Activated B cell treated with CpG ODN at 0.5 μM for 24 hours (primary cell): ENCODE measurements at regions not wholly inside any gene's neighbourhood (a gene's known extent, or its start where the extent isn't known, plus 50 kb on each side); places are given as distances from the start of the nearest gene placed in this dataset.

Experiments
- ATAC-seq: fragments of 200-7000 bp; cut with Tn5 transposase; one replicate; pipeline ENCODE4 v1.10.0; 2021; ENCODE audit warnings: low read depth, mild to moderate bottlenecking, moderate library complexity
- CTCF ChIA-PET: fragments of 350-600 bp; sonication (Branson Sonifier 250); formaldehyde crosslinking; loops from one replicate; lab custom pipeline; 2021; ENCODE audit warnings: antibody characterized with exemption; lab: Charles Lee
- POLR2A ChIA-PET: fragments of 350-600 bp; sonication (Branson Sonifier 250); formaldehyde crosslinking; loops from one replicate; lab custom pipeline; 2021; ENCODE audit warnings: antibody characterized with exemption; lab: Charles Lee
- DNase-seq: peaks from one replicate; pipeline ENCODE4 v3.0.0; 2022
- H3K27ac Mint-ChIP-seq: one replicate; pipeline ENCODE4 v1.8.0; 2020; ENCODE audit warnings: mixed read lengths
- H3K27me3 Mint-ChIP-seq: one replicate; pipeline ENCODE4 v1.8.0; 2021; ENCODE audit warnings: mixed read lengths
- H3K36me3 Mint-ChIP-seq: one replicate; pipeline ENCODE4 v1.8.0; 2021; ENCODE audit warnings: low read depth, mixed read lengths
- H3K4me1 Mint-ChIP-seq: one replicate; pipeline ENCODE4 v1.8.0; 2021; ENCODE audit warnings: mixed read lengths
- H3K4me3 Mint-ChIP-seq: one replicate; pipeline ENCODE4 v1.8.0; 2020; ENCODE audit warnings: mild to moderate bottlenecking, mixed read lengths
- H3K9me3 Mint-ChIP-seq: one replicate; pipeline ENCODE4 v1.8.0; 2020; ENCODE audit warnings: mixed read lengths
- intact Hi-C: fragments of 100-400 bp; cut with micrococcal nuclease; formaldehyde crosslinking; loops from one replicate; pipeline ENCODE4 v1.15.1; 2024
- TF ChIP-seq, protein P1 (sequence below): fragments of 200-600 bp; IDR thresholded peaks from one replicate; pipeline ENCODE4 v1.8.0; 2022; ENCODE audit warnings: antibody characterized with exemption, mild to moderate bottlenecking

DNA sequence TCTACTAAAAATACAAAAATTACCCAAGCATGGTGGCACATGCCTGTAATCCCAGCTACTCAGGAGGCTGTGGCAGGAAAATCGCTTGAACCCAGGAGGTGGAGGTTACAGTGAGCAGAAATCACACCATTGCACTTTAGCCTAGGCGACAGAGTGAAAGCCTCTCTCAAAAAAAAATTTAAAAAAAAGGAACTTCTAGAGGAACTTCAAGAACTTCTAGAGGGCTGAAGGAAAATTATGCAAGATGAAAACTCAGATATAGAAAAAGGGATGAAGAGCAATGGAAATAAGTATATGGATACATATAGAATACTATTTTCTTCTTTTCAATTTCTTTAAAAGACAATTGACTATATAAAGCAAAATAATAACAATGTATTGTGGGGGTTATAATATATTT is 51.2 kb upstream of the PRR5 start:
- POLR2A ChIA-PET: no interaction called here
- Mint-ChIP-seq H3K36me3 (no peaks in the 10 kb centered on the region), H3K9me3 (no peaks in the 10 kb centered on the region), H3K27ac (no peak overlapping the region), H3K4me3 (no peak overlapping the region), H3K4me1 (no peaks in the 10 kb centered on the region), H3K27me3 (peaks cover 12% of the 10 kb centered on the region)
- CTCF ChIA-PET: interaction anchor here (1.2 kb wide), 1 partner anchor 31 kb away, joined by 4 read pairs; no protein-coding TSS in a partner anchor
- intact Hi-C loops: no loop called here
- no peak for ATAC-seq
- TF ChIP-seq, protein P1, sequence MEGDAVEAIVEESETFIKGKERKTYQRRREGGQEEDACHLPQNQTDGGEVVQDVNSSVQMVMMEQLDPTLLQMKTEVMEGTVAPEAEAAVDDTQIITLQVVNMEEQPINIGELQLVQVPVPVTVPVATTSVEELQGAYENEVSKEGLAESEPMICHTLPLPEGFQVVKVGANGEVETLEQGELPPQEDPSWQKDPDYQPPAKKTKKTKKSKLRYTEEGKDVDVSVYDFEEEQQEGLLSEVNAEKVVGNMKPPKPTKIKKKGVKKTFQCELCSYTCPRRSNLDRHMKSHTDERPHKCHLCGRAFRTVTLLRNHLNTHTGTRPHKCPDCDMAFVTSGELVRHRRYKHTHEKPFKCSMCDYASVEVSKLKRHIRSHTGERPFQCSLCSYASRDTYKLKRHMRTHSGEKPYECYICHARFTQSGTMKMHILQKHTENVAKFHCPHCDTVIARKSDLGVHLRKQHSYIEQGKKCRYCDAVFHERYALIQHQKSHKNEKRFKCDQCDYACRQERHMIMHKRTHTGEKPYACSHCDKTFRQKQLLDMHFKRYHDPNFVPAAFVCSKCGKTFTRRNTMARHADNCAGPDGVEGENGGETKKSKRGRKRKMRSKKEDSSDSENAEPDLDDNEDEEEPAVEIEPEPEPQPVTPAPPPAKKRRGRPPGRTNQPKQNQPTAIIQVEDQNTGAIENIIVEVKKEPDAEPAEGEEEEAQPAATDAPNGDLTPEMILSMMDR: no peak
- no peak for DNase-seq

DNA sequence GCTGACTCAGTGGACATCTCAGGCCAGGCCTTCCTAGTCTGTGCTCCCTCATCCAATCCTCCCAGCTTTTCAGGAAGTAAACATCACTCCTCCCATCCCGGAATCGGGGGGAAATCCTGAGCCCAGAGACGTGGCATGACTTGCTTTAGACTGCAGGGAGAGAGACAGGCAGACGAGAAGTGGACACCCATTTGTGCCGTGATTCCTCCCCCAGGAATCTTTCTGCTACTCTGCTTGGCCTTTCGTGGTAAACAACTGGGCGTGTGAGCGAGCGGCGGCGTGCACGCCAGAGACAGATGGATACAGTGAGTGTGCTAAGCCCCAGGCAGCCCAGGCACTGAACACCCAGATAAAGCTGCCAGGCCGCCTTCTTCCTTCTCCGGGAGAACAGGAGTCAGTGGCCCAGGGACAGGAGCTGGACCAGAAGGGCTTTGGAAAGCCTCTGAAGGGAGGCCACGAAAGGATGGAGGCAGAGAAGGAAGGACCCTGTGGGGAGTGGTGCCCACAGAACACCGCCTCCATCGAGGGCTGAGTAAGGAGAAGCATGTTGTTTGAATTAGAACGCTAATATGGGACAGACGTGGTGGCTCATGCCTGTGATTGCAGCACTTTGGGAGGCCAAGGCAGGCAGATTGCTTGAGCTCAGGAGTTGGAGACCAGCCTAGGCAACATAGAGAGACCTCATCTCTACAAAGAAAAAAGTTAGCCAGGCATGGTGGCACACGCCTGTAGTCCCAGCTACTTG is 53.0 kb upstream of the PRR5 start:
- no peak for DNase-seq
- Mint-ChIP-seq H3K36me3 (no peaks in the 10 kb centered on the region), H3K4me1 (no peaks in the 10 kb centered on the region), H3K27me3 (peaks cover 14% of the 10 kb centered on the region), H3K27ac (no peak overlapping the region), H3K4me3 (no peak overlapping the region), H3K9me3 (no peaks in the 10 kb centered on the region)
- intact Hi-C loops: no loop called here
- ChIA-PET CTCF (no interaction called here), POLR2A (no interaction called here)
- no peak for ATAC-seq
- TF ChIP-seq, protein P1: no peak

DNA sequence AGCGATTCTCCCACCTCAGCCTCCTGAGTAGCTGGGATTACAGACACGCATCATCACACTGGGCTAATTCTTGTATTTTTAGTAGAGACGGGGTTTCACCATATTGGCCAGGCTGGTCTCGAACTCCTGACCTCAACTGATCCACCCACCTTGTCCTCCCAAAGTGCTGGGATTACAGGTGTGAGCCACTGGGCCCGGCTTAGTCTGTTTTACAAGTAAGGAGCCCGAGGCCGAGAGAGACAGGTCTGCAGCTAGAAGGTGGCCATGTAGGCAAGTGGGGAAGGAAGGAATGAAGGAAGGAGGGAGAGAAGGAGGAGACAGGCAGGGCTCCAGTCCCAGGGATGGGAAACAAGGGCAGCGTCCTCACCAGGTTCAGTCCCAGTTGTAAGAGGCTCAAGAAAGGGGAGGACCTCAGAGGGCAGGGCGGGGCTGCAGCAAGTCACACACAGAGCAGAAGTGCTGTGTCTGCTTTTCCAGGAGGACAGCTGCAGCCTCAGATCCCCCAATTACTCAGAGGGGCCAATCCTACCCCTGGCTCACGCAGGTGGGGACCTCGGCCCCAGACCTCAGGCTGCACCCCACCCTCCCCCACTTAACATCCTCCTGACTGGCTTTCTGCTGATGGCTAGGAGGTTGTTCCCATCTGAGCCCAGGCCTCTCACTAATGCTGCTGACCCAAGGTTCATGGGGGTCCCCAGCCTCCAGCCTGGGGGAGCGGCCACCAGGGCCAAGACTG is 53.8 kb upstream of the PRR5 start:
- intact Hi-C loops: no loop called here
- DNase-seq (no peak), ATAC-seq (no peak)
- ChIA-PET POLR2A (no interaction called here), CTCF (no interaction called here)
- Mint-ChIP-seq H3K4me3 (no peak overlapping the region), H3K36me3 (no peaks in the 10 kb centered on the region), H3K4me1 (no peaks in the 10 kb centered on the region), H3K9me3 (no peaks in the 10 kb centered on the region), H3K27ac (no peak overlapping the region), H3K27me3 (peaks cover 16% of the 10 kb centered on the region)
- TF ChIP-seq, protein P1: no peak

DNA sequence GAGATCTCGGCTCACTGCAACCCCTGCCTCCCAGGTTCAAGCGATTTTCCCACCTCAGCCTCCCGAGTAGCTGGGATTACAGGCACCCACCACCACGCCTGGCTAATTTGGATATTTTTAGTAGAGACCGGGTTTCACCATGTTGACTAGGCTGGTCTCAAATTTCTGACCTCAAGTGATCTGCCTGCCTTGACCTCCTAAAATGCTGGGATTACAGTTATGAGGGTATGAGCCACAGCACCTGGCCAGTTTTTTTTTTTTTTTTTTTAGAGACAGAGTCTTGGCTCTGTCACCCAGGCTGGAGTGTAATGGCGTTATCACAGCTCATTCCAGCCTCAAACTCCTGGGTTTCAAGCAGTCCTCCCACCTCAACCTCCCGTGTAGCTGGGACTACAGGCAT is 54.9 kb upstream of the PRR5 start:
- no peaks in the 10 kb centered on the region for H3K9me3 Mint-ChIP-seq
- ChIA-PET POLR2A (no interaction called here), CTCF (no interaction called here)
- DNase-seq (no peak), ATAC-seq (no peak)
- H3K36me3 Mint-ChIP-seq: no peaks in the 10 kb centered on the region
- H3K27me3 Mint-ChIP-seq: peaks cover 16% of the 10 kb centered on the region
- TF ChIP-seq, protein P1: no peak
- no peaks in the 10 kb centered on the region for H3K4me1 Mint-ChIP-seq
- intact Hi-C loops: no loop called here
- H3K27ac Mint-ChIP-seq: no peak overlapping the region
- H3K4me3 Mint-ChIP-seq: no peak overlapping the region

DNA sequence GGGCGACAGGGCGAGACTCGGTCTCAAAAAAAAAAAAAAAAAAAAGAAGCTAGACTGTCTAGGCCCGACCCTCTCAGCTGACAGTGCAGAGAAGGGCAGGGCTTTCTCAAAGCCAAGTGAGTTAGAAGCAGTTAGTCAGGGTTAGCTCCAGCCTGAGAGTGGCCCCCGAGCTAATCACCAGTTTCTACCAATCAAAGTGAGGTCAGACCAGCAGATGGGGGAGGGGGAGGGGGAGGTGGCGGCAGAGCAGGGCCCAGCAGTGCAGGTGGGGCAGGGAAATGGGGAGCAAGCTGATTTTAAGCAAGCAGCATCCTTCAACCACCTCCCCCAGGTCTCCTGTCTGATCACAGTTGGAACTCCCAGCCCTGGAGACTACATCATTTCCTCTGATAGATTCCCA is 55.3 kb upstream of the PRR5 start:
- POLR2A ChIA-PET: interaction anchor here (0.7 kb wide), 1 partner anchor 801 kb away, joined by 3 read pairs; no protein-coding TSS in a partner anchor

More for the DNA sequence above, 55.3 kb upstream of the PRR5 start:
- CTCF ChIA-PET: no interaction called here
- H3K36me3 Mint-ChIP-seq: no peaks in the 10 kb centered on the region
- H3K27me3 Mint-ChIP-seq: peaks cover 16% of the 10 kb centered on the region
- H3K27ac Mint-ChIP-seq: no peak overlapping the region
- intact Hi-C loops: no loop called here
- no peaks in the 10 kb centered on the region for H3K9me3 Mint-ChIP-seq
- H3K4me1 Mint-ChIP-seq: no peaks in the 10 kb centered on the region
- no peak for ATAC-seq
- no peak for DNase-seq
- TF ChIP-seq, protein P1: no peak
- H3K4me3 Mint-ChIP-seq: no peak overlapping the region
